ENCODE measurements at regions not wholly inside any gene's neighbourhood (a gene's known extent, or its start where the extent isn't known, plus 50 kb on each side); places are given as distances from the start of the nearest gene placed in this dataset.

GRCh38 chr13:48864100-48864499 is 111.6 kb upstream of the FNDC3A start:
- Mint-ChIP-seq H3K9me3 (no peaks in the 10 kb centered on the region), H3K4me1 (peaks cover 0 to 3% (median 2%) of the 10 kb centered on the region in 3 donors), H3K4me3 (no peak overlapping the region), H3K27ac (no peak overlapping the region), H3K36me3 (no peaks in the 10 kb centered on the region), H3K27me3 (no peaks in the 10 kb centered on the region)
- H3K27ac ChIP-seq (ENCODE audit: low read length) = no peak overlapping the region
- DNase-seq (no peak), ATAC-seq (replicated peaks in 1 of 4) (no peak)
- CTCF ChIA-PET = no interaction called here
- H3K36me3 ChIP-seq (ENCODE audit: control insufficient read depth in 2 of 2, extremely low read depth in 1 of 2, insufficient read depth in 1 of 2, low read length in 1 of 2) = no peaks in the 10 kb centered on the region
- POLR2A ChIA-PET = no interaction called here
- no peaks in the 10 kb centered on the region for H3K4me1 ChIP-seq (ENCODE audit: control insufficient read depth in 1 of 2, extremely low read depth in 1 of 2, insufficient read depth in 2 of 2, low read length in 2 of 2)
- no peak overlapping the region for H3K4me3 ChIP-seq (ENCODE audit: control insufficient read depth in 1 of 2, extremely low read depth in 1 of 2, low read length in 1 of 2)
- no peaks in the 10 kb centered on the region for H3K27me3 ChIP-seq (replicated peaks in 1 of 2; ENCODE audit: control insufficient read depth in 2 of 2, extremely low read depth in 1 of 2, insufficient read depth in 2 of 2, low read length in 1 of 2)
- H3K9me3 ChIP-seq = no peaks in the 10 kb centered on the region

- 93% methylated on average over 4 of the region's 6 CpGs for WGBS (ENCODE audit: insufficient coverage)
- no peak overlapping the region for H3K27ac Mint-ChIP-seq
- POLR2A ChIA-PET = no interaction called here
- CTCF ChIA-PET = no interaction called here
- Histone ChIP-seq H3K4me1 (ENCODE audit: control insufficient read depth in 1 of 2, extremely low read depth in 1 of 2, insufficient read depth in 2 of 2, low read length in 2 of 2) (no peaks in the 10 kb centered on the region), H3K9me3 (no peaks in the 10 kb centered on the region), H3K27me3 (replicated peaks in 1 of 2; ENCODE audit: control insufficient read depth in 2 of 2, extremely low read depth in 1 of 2, insufficient read depth in 2 of 2, low read length in 1 of 2) (no peaks in the 10 kb centered on the region), H3K4me3 (ENCODE audit: control insufficient read depth in 1 of 2, extremely low read depth in 1 of 2, low read length in 1 of 2) (no peak overlapping the region), H3K36me3 (ENCODE audit: control insufficient read depth in 2 of 2, extremely low read depth in 1 of 2, insufficient read depth in 1 of 2, low read length in 1 of 2) (no peaks in the 10 kb centered on the region), H3K27ac (ENCODE audit: low read length) (no peak overlapping the region)
- ATAC-seq (replicated peaks in 1 of 4) (no peak), DNase-seq (no peak)
- no peaks in the 10 kb centered on the region for H3K4me1 Mint-ChIP-seq
- H3K27me3 Mint-ChIP-seq = no peaks in the 10 kb centered on the region
- H3K9me3 Mint-ChIP-seq = no peaks in the 10 kb centered on the region
- H3K4me3 Mint-ChIP-seq = no peak overlapping the region
- H3K36me3 Mint-ChIP-seq = no peaks in the 10 kb centered on the region
Observed at GRCh38 chr13:48866249-48866648, 109.5 kb upstream of the FNDC3A start.

- ChIA-PET POLR2A (no interaction called here), CTCF (interaction anchor here in 1 of 2 donors (0.6 kb wide), 1 partner anchor 843 kb away, joined by 3 read pairs; no protein-coding TSS in a partner anchor)
- WGBS (ENCODE audit: insufficient coverage) = no CpG with 5 or more reads among the region's 1 CpG
- ATAC-seq (replicated peaks in 1 of 4) = no peak
- no peaks in the 10 kb centered on the region for H3K9me3 ChIP-seq
- H3K27me3 ChIP-seq (replicated peaks in 1 of 2; ENCODE audit: control insufficient read depth in 2 of 2, extremely low read depth in 1 of 2, insufficient read depth in 2 of 2, low read length in 1 of 2) = no peaks in the 10 kb centered on the region
- no peak overlapping the region for H3K27ac ChIP-seq (ENCODE audit: low read length)
- H3K27ac Mint-ChIP-seq = no peak overlapping the region
- no peaks in the 10 kb centered on the region for H3K36me3 ChIP-seq (ENCODE audit: control insufficient read depth in 2 of 2, extremely low read depth in 1 of 2, insufficient read depth in 1 of 2, low read length in 1 of 2)
- peaks cover 0 to 3% of the 10 kb centered on the region in 2 donors for H3K27me3 Mint-ChIP-seq
- H3K4me3 ChIP-seq (ENCODE audit: control insufficient read depth in 1 of 2, extremely low read depth in 1 of 2, low read length in 1 of 2) = no peak overlapping the region
- DNase-seq = no peak
- no peaks in the 10 kb centered on the region for H3K9me3 Mint-ChIP-seq
- H3K4me1 Mint-ChIP-seq = no peaks in the 10 kb centered on the region
- no peaks in the 10 kb centered on the region for H3K36me3 Mint-ChIP-seq
- no peaks in the 10 kb centered on the region for H3K4me1 ChIP-seq (ENCODE audit: control insufficient read depth in 1 of 2, extremely low read depth in 1 of 2, insufficient read depth in 2 of 2, low read length in 2 of 2)
- no peak overlapping the region for H3K4me3 Mint-ChIP-seq
Observed at GRCh38 chr13:48873081-48873480, 102.6 kb upstream of the FNDC3A start.

GRCh38 chr13:48873587-48873986 is 102.1 kb upstream of the FNDC3A start:
- H3K27ac ChIP-seq (ENCODE audit: low read length) = no peak overlapping the region
- Mint-ChIP-seq H3K4me3 (no peak overlapping the region), H3K4me1 (no peaks in the 10 kb centered on the region), H3K27me3 (peaks cover 0 to 3% of the 10 kb centered on the region in 2 donors), H3K9me3 (no peaks in the 10 kb centered on the region), H3K36me3 (no peaks in the 10 kb centered on the region), H3K27ac (no peak overlapping the region)
- H3K4me3 ChIP-seq (ENCODE audit: control insufficient read depth in 1 of 2, extremely low read depth in 1 of 2, low read length in 1 of 2) = no peak overlapping the region
- ATAC-seq (replicated peaks in 1 of 4) (no peak), DNase-seq (no peak)
- H3K9me3 ChIP-seq = no peaks in the 10 kb centered on the region
- POLR2A ChIA-PET = interaction anchor here in 1 of 2 donors (0.6 kb wide), 1 partner anchor 44 kb away, joined by 4 read pairs; no protein-coding TSS in a partner anchor
- H3K36me3 ChIP-seq (ENCODE audit: control insufficient read depth in 2 of 2, extremely low read depth in 1 of 2, insufficient read depth in 1 of 2, low read length in 1 of 2) = no peaks in the 10 kb centered on the region
- no peaks in the 10 kb centered on the region for H3K4me1 ChIP-seq (ENCODE audit: control insufficient read depth in 1 of 2, extremely low read depth in 1 of 2, insufficient read depth in 2 of 2, low read length in 2 of 2)
- CTCF ChIA-PET = no interaction called here
- H3K27me3 ChIP-seq (replicated peaks in 1 of 2; ENCODE audit: control insufficient read depth in 2 of 2, extremely low read depth in 1 of 2, insufficient read depth in 2 of 2, low read length in 1 of 2) = no peaks in the 10 kb centered on the region
- 100% methylated on average over 1 of the region's 2 CpGs for WGBS (ENCODE audit: insufficient coverage)

- Histone ChIP-seq H3K27me3 (replicated peaks in 1 of 2; ENCODE audit: control insufficient read depth in 2 of 2, extremely low read depth in 1 of 2, insufficient read depth in 2 of 2, low read length in 1 of 2) (no peaks in the 10 kb centered on the region), H3K36me3 (ENCODE audit: control insufficient read depth in 2 of 2, extremely low read depth in 1 of 2, insufficient read depth in 1 of 2, low read length in 1 of 2) (no peaks in the 10 kb centered on the region), H3K4me3 (ENCODE audit: control insufficient read depth in 1 of 2, extremely low read depth in 1 of 2, low read length in 1 of 2) (no peak overlapping the region), H3K9me3 (no peaks in the 10 kb centered on the region), H3K27ac (ENCODE audit: low read length) (no peak overlapping the region), H3K4me1 (ENCODE audit: control insufficient read depth in 1 of 2, extremely low read depth in 1 of 2, insufficient read depth in 2 of 2, low read length in 2 of 2) (no peaks in the 10 kb centered on the region)
- DNase-seq (no peak), ATAC-seq (replicated peaks in 1 of 4) (no peak)
- Mint-ChIP-seq H3K9me3 (no peaks in the 10 kb centered on the region), H3K4me1 (peaks cover 0 to 2% (median 2%) of the 10 kb centered on the region in 3 donors), H3K4me3 (no peak overlapping the region), H3K27ac (no peak overlapping the region), H3K27me3 (peaks cover 0 to 3% of the 10 kb centered on the region in 2 donors), H3K36me3 (no peaks in the 10 kb centered on the region)
- POLR2A ChIA-PET = interaction anchor here in 1 of 2 donors (0.6 kb wide), 1 partner anchor 44 kb away, joined by 4 read pairs; no protein-coding TSS in a partner anchor
- CTCF ChIA-PET = no interaction called here
- WGBS (ENCODE audit: insufficient coverage) = no CpG with 5 or more reads among the region's 3 CpGs
Observed at GRCh38 chr13:48874165-48874564, 101.5 kb upstream of the FNDC3A start.

- DNase-seq = no peak
- H3K9me3 ChIP-seq = no peaks in the 10 kb centered on the region
- H3K27ac ChIP-seq (ENCODE audit: low read length) = no peak overlapping the region
- no peaks in the 10 kb centered on the region for H3K9me3 Mint-ChIP-seq
- CTCF ChIA-PET = no interaction called here
- H3K36me3 Mint-ChIP-seq = no peaks in the 10 kb centered on the region
- no peak overlapping the region for H3K4me3 ChIP-seq (ENCODE audit: control insufficient read depth in 1 of 2, extremely low read depth in 1 of 2, low read length in 1 of 2)
- H3K27me3 Mint-ChIP-seq = peaks cover 0 to 3% of the 10 kb centered on the region in 2 donors
- no peaks in the 10 kb centered on the region for H3K4me1 ChIP-seq (ENCODE audit: control insufficient read depth in 1 of 2, extremely low read depth in 1 of 2, insufficient read depth in 2 of 2, low read length in 2 of 2)
- no peaks in the 10 kb centered on the region for H3K27me3 ChIP-seq (replicated peaks in 1 of 2; ENCODE audit: control insufficient read depth in 2 of 2, extremely low read depth in 1 of 2, insufficient read depth in 2 of 2, low read length in 1 of 2)
- WGBS (ENCODE audit: insufficient coverage) = no CpG with 5 or more reads among the region's 4 CpGs
- no peaks in the 10 kb centered on the region for H3K36me3 ChIP-seq (ENCODE audit: control insufficient read depth in 2 of 2, extremely low read depth in 1 of 2, insufficient read depth in 1 of 2, low read length in 1 of 2)
- H3K4me1 Mint-ChIP-seq = peaks cover 0 to 9% (median 9%) of the 10 kb centered on the region in 3 donors
- H3K4me3 Mint-ChIP-seq = no peak overlapping the region
- ATAC-seq (replicated peaks in 1 of 4) = no peak
- H3K27ac Mint-ChIP-seq = no peak overlapping the region
- POLR2A ChIA-PET = no interaction called here
Observed at GRCh38 chr13:48875047-48875446, 100.7 kb upstream of the FNDC3A start.

GRCh38 chr13:48876289-48876688 is 99.4 kb upstream of the FNDC3A start:
- H3K4me3 ChIP-seq (ENCODE audit: control insufficient read depth in 1 of 2, extremely low read depth in 1 of 2, low read length in 1 of 2) = no peak overlapping the region
- ChIA-PET POLR2A (no interaction called here), CTCF (no interaction called here)
- no peak overlapping the region for H3K27ac ChIP-seq (ENCODE audit: low read length)
- ATAC-seq (replicated peaks in 1 of 4) = no peak
- Mint-ChIP-seq H3K9me3 (no peaks in the 10 kb centered on the region), H3K36me3 (no peaks in the 10 kb centered on the region), H3K4me3 (no peak overlapping the region), H3K4me1 (peaks cover 0 to 14% (median 13%) of the 10 kb centered on the region in 3 donors), H3K27ac (no peak overlapping the region), H3K27me3 (peaks cover 0 to 3% of the 10 kb centered on the region in 2 donors)
- H3K9me3 ChIP-seq = no peaks in the 10 kb centered on the region
- H3K4me1 ChIP-seq (ENCODE audit: control insufficient read depth in 1 of 2, extremely low read depth in 1 of 2, insufficient read depth in 2 of 2, low read length in 2 of 2) = no peaks in the 10 kb centered on the region
- no peak for DNase-seq
- H3K27me3 ChIP-seq (replicated peaks in 1 of 2; ENCODE audit: control insufficient read depth in 2 of 2, extremely low read depth in 1 of 2, insufficient read depth in 2 of 2, low read length in 1 of 2) = no peaks in the 10 kb centered on the region
- no peaks in the 10 kb centered on the region for H3K36me3 ChIP-seq (ENCODE audit: control insufficient read depth in 2 of 2, extremely low read depth in 1 of 2, insufficient read depth in 1 of 2, low read length in 1 of 2)

All from T-cell (primary cell).